Right ventricle myocardium inferior (tissue), 1 donor: ENCODE measurements at regions not wholly inside any gene's neighbourhood (a gene's known extent, or its start where the extent isn't known, plus 50 kb on each side); places are given as distances from the start of the nearest gene placed in this dataset.

Source experiments
- ATAC-seq: fragments of 200-7000 bp; cut with Tn5 transposase; one replicate; pipeline ENCODE4 v1.9.1; 2020; ENCODE audit warnings: mild to moderate bottlenecking, moderate library complexity
- DNase-seq: peaks from one replicate; pipeline ENCODE4 v3.0.0; 2021; ENCODE audit errors: missing footprints
- intact Hi-C: fragments of 100-400 bp; cut with DNase I; formaldehyde crosslinking; loops from one replicate; pipeline ENCODE4 v1.11.0; 2022
- donor health status: DM: no; HTN: yes; CAD: no; lungs with severe emphysema.

- DNase-seq = no peak
- intact Hi-C loops = loop anchor here (10.0 kb wide), 1 partner anchor 94 kb away; no protein-coding TSS in a partner anchor
Observed at GRCh38 chr12:28891126-28891525, 258.0 kb upstream of the FAR2 start.

GRCh38 chr12:28893365-28893764 lies 255.7 kb upstream of the FAR2 start:
- DNase-seq (no peak), ATAC-seq (peak; percentile 57)
- intact Hi-C loops = loop anchor here (10.0 kb wide), 1 partner anchor 91 kb away; no protein-coding TSS in a partner anchor

More at GRCh38 chr12:28891126-28891525, 258.0 kb upstream of the FAR2 start:
- ATAC-seq = no peak

GRCh38 chr12:28893856-28894255 lies 255.2 kb upstream of the FAR2 start:
- no peak for DNase-seq
- intact Hi-C loops = loop anchor here (10.0 kb wide), 1 partner anchor 91 kb away; no protein-coding TSS in a partner anchor
- ATAC-seq = no peak

DNA sequence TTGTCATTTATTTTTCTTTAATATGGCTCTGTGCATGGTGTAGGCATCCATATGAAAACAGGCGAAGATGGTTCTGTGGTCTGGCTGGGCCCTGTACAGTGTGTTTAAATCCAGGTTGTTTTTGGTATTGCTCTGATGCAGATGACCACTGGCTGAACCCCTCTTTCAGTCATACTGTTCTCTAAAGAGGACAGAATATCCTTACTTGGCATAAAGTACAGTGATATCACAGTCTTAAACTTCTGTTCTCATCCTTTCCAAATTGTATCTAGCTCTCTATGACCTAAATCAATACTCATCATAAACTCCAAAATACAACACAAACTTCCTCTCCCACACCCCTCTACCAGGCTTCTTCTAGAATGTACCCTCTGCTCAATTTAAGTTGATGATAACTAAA lies 252.7 kb upstream of the FAR2 start:
- ATAC-seq = no peak
- intact Hi-C loops = loop anchor here (10.0 kb wide), 1 partner anchor 88 kb away; no protein-coding TSS in a partner anchor
- no peak for DNase-seq

- intact Hi-C loops = loop anchor here (10.0 kb wide), 1 partner anchor 87 kb away; no protein-coding TSS in a partner anchor
- no peak for ATAC-seq
- DNase-seq = no peak
Observed at GRCh38 chr12:28898038-28898437, 251.0 kb upstream of the FAR2 start.

DNA sequence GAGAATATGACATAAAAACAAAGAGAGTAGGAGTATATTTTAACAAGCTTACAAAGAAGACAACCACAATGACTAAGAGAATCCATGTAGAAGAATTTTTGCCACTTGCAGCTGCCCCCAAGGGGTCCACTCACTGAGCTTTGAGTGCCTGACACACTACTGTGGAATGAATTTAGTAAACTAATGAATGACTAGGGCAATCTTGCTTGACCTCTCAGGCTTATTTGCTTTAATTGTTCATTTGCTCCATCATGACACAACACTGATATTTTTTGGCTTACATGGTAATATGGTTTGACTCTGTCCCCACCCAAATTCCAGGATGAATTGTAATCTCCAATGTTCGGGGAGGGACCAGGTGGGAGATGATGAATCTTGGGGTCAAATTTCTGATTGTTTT lies 249.1 kb upstream of the FAR2 start:
- DNase-seq = no peak
- ATAC-seq = no peak
- intact Hi-C loops = loop anchor here (10.0 kb wide), 1 partner anchor 85 kb away; no protein-coding TSS in a partner anchor

DNA sequence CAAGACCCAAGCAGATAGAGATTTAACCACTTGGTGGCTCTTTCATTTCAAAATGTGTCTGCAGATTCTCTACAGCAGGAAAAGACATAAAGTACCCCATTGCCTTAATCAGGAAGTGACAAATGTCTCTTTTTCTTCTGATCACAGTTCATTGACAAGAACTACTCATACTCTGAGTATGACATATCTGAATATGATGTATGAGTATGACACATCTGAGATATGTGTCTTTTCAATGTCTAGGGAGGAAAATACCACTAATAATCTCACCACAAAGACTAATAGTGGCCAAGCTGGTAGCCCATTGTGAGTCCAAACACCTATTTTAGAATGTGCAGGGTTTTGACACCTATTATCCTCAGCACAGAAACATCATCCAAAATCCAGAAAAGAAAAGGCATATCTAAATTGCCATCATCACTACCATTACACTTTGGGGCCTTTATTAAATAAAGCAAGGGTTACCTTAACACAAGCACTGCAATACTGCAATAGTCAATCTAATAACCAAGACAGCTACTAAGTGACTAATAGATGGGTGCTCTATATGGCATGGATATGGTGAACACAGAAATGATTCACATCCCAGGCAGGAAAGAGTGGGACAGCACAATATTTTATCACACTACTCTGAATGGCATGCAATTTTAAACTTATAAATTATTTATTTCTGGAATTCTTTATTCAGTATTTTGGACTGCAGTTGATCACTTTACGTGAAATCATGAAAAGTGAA lies 243.7 kb upstream of the FAR2 start:
- DNase-seq (no peak), ATAC-seq (no peak)
- intact Hi-C loops = no loop called here

DNA sequence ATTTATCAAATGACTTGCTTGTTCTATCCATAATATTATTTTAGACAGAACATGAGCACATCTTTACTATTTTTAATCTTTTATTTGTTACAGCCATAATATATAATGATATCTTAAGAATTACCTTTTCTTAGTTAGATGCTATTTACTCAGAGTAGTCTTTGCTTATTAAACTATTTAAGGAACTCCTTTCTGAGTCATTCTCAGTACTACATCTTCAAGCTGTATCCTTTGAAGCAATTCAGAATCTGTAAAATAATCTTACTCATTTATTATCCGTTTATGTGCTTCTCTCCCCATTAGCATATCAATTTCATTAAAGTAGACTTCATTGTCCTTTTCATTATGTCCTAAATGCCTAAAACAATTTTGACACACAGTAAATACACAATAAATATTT lies 240.4 kb upstream of the FAR2 start:
- intact Hi-C loops = no loop called here
- ATAC-seq (no peak), DNase-seq (no peak)

- ATAC-seq = no peak
- intact Hi-C loops = no loop called here
Observed at GRCh38 chr12:28909291-28909690, 239.8 kb upstream of the FAR2 start.

DNA sequence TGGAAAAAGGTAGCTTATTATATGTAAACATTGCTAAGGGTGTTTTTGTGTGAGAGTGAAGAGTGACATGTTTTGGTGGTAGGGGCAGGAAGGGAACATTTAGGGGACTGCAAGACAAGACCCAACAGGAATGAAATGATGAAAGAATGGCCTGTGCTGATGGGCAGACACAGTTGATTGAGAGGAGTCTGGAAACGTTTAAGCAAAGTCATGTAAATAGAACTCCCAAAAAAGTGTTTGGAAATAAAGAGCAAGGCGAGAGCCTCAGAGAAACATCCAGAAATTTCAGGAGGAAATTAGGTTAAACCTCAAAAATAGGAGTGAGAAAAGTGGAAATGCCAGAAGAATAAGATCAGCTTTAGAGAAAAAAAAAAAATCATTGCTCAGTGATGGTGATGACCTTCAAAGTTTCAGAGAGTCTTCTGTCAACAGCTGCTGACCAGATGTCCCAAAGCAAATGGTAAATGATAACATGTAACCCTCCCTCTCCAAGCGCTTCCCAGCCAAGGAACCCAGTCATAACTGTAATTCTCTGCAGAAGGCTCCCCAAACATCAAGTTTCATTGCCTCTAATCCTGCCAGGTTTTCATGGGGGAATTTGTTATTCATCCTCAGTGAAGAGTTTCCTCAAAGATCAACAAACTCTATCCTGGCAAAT lies 223.2 kb upstream of the FAR2 start:
- peak; percentile 83 for ATAC-seq
- DNase-seq = no peak
- intact Hi-C loops = no loop called here

More at GRCh38 chr12:28909291-28909690, 239.8 kb upstream of the FAR2 start:
- DNase-seq = no peak

GRCh38 chr12:28930704-28931103 lies 218.4 kb upstream of the FAR2 start:
- intact Hi-C loops = no loop called here
- DNase-seq (no peak), ATAC-seq (no peak)

DNA sequence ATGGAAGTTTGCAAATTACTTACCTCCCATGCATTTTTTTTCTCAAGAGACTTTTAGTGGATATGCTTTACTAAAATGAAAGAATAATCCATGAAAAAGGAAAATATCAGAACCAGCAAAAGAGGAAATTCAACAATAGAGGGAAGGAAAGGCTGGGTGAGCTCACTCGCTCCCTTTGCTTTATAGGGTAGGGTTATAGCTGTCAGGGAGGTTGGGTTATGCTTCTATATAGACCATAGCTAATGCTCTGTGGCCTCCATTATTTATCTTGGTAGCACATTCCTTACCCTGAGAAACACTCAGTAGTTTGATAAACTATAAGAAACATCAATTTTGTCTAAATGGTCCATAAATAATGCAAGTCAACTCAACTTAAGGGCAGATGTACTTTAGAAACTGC lies 215.9 kb upstream of the FAR2 start:
- DNase-seq = no peak
- no peak for ATAC-seq
- intact Hi-C loops = no loop called here

DNA sequence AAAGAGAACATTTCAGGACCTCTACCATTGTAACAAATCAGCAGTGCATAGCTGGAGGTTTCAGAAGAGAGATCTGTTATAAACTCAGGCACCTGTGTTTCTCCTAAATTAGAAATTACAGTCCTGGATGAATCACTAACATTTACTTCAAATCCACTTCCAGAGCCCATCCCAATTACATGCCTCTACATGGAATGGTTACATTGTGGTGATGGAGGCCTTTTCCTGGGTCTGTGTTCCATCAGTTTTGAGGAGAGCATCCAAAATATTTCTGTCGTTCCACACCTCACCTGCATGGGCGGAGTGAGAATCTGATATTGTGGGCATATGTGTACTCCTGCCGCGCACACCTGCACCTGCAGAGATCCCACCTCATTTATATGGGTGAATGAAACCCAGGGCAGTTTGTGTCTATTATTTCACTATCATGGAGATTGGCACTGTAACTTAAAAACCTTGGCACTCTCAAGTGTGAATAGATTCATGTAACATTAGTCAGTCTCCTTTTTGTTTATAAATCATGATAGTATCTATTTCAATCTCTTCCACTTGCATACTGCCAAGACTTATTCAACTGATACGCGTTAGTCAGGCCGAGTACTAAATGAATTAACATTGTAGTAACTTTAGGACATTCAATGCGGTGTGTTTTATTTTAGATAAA lies 215.1 kb upstream of the FAR2 start:
- intact Hi-C loops = no loop called here
- DNase-seq (no peak), ATAC-seq (no peak)

GRCh38 chr12:28936221-28936620 lies 212.9 kb upstream of the FAR2 start:
- intact Hi-C loops = no loop called here
- DNase-seq = no peak
- no peak for ATAC-seq

- DNase-seq (no peak), ATAC-seq (no peak)
Observed at GRCh38 chr12:28936711-28937110, 212.4 kb upstream of the FAR2 start.

GRCh38 chr12:28937196-28937595 lies 211.9 kb upstream of the FAR2 start:
- ATAC-seq = no peak
- intact Hi-C loops = no loop called here
- DNase-seq = no peak

More at GRCh38 chr12:28936711-28937110, 212.4 kb upstream of the FAR2 start:
- intact Hi-C loops = no loop called here

DNA sequence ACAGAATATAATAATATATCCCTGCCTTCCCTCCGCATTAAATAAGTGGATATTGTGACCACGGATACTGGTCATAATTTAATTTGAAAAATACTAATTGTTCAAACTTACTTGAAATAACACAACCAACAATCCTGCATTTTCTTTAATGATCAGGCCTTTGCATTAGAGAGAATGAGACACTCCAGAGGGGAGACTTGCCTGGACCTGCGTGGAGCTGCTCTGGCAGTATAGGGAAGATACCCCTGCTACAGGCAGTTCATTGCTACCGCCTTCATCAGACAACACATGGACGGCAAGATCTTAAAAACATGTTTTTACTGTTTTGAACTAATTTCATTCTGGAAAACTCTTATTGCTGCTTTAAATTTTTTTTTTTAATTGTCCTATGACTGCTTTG lies 211.0 kb upstream of the FAR2 start:
- intact Hi-C loops = no loop called here

DNA sequence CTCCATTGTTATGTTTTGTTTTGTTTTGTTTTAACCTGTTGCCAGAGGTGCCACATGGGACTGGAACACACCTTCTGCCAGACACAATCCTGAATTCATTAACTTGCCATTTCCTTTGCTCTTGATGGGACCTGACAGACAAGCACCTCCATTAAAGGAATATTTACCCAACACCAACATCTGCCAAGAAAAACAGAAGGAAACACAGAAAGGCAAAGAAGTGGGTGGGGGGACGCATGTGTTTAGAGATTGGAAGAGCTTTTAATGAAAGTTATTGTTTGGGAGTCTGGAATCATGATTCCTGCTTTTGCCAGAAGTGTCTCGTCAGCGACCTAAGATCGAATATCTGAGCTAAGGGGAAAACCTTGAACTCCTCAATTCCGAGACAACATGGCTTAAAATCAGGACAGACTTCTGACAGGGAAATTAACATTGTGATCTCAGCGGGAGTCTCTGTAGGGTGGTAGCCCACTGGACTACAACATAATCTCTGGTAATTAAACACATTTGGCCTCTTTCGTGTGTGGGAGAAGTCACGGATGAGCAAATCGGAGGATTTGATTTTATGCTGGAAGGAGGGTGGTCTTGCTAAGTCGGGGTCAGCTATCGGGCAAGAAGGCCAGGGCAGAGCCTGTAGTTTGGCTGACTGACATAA lies 210.4 kb upstream of the FAR2 start:
- intact Hi-C loops = no loop called here
- ATAC-seq = no peak
- DNase-seq = no peak

More for the DNA sequence above, 211.0 kb upstream of the FAR2 start:
- DNase-seq (no peak), ATAC-seq (no peak)

DNA sequence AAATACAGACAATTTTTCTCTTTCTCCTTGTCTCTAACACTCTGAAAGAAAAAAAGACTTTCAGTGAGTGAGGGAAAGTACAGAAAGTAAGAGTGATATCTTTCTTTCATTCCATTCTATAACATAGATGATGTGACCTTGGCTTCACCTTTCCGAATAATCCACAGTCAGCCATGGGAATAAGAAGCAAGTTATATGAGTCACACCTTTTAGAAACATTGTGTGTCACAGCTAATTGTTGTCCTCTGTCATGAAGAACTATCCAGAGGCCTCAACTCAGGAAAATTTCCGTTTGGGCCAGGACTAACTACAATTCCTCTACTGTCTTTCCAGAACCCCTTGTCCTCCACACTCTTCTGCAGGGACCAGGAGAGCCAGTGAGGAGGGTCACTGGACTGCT lies 209.7 kb upstream of the FAR2 start:
- DNase-seq (no peak), ATAC-seq (no peak)
- intact Hi-C loops = no loop called here
